ENCODE measurements at regions not wholly inside any gene's neighbourhood (a gene's known extent, or its start where the extent isn't known, plus 50 kb on each side); places are given as distances from the start of the nearest gene placed in this dataset.

DNA sequence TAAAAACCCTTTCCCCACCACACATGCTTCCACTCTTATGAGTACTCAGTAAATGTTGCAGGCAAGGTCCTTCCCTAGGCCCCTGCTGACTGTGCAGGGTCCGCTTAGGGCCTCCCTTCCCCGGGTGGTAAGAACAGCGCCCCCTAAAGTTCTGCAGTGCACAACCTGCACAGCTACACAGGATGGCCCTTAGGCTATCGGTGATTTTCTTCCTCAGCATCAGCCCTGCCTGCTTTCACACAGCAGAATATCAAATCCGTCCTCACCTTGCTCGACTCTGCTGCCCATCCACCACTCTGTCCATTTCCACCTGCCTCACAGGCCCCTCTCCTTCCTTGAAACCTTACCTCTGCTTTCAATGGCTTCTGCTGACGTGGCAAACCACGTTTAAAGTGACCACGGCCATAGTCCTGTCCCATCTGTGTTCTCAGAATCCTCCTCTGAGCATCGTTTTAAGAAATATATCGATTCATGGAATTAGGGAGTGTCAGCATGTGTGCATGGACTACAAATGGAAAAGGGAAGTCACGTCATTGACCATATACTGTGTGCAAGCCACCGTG is 51.4 kb upstream of the TMEM132E start:
- no peaks in the 10 kb centered on the region for H3K27me3 ChIP-seq (ENCODE audit: control insufficient read depth in 2 of 2, insufficient read depth in 2 of 2, low read length in 2 of 2)
- H3K9me3 ChIP-seq (ENCODE audit: control insufficient read depth in 2 of 3, low read length in 3 of 3): no peaks in the 10 kb centered on the region
- peaks cover 0 to 3% (median 0%) of the 10 kb centered on the region in 11 donors for H3K9me3 Mint-ChIP-seq
- DNase-seq (no peak), ATAC-seq (no peak)
- ChIA-PET CTCF (no interaction called here), POLR2A (no interaction called here)
- H3K4me3 Mint-ChIP-seq: no peak overlapping the region
- H3K4me3 ChIP-seq (ENCODE audit: low read length): no peak overlapping the region
- peaks cover 0 to 3% (median 0%) of the 10 kb centered on the region in 7 donors for H3K4me1 Mint-ChIP-seq
- no peaks in the 10 kb centered on the region for H3K36me3 ChIP-seq (ENCODE audit: control insufficient read depth in 2 of 3, insufficient read depth in 3 of 3, low read length in 3 of 3)
- no peaks in the 10 kb centered on the region for H3K36me3 Mint-ChIP-seq
- no peaks in the 10 kb centered on the region for H3K4me1 ChIP-seq (ENCODE audit: control insufficient read depth in 2 of 2, insufficient read depth in 2 of 2, low read length in 2 of 2)
- peaks cover 28 to 48% (median 43%) of the 10 kb centered on the region in 5 donors for H3K27me3 Mint-ChIP-seq
- intact Hi-C loops (cut with micrococcal nuclease): no loop called here
- peak overlapping the region in 1 of 9 donors; percentile 13 for H3K27ac Mint-ChIP-seq
- no peak overlapping the region for H3K27ac ChIP-seq (ENCODE audit: low read depth, low read length)

DNA sequence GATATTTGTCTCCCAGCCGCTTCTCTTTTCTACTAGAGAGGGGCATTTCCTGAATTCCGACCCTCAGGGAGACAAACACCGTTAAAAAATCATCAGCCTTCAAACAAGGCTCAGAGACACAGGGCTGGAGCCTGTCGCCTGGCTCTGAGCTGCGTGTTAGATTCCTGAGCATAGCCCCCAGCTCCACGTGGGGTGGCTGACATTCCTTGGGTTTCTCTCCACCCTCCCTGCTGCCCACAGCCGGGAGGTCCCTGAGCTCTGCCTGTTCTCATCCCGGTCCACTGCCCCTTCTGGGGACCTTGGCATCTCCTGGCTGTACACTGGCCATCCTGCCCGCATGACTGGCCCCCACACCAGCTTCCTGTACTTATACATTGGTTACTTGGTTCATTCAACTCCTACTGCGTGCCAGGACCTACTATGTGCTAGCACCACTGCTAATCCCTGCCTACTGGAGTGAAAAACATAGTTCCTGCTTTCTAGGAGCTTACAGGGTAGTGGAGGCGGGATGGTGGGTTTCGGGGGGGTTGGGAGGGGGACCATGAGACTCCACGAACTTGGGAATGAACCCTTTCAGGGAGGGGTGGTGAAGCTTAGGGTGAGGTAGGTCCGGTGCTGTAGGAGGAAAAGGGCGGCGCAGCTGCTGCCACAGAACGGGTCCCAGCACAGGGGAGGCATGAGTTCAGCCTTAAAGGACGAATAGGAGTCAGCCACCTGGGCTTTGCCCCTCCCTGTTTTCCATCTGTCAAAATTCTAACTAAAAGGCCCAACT is 52.1 kb upstream of the TMEM132E start:
- Histone ChIP-seq H3K27me3 (ENCODE audit: control insufficient read depth in 2 of 2, insufficient read depth in 2 of 2, low read length in 2 of 2) (no peaks in the 10 kb centered on the region), H3K4me3 (ENCODE audit: low read length) (no peak overlapping the region), H3K9me3 (ENCODE audit: control insufficient read depth in 2 of 3, low read length in 3 of 3) (no peaks in the 10 kb centered on the region), H3K4me1 (ENCODE audit: control insufficient read depth in 2 of 2, insufficient read depth in 2 of 2, low read length in 2 of 2) (no peaks in the 10 kb centered on the region), H3K36me3 (ENCODE audit: control insufficient read depth in 2 of 3, insufficient read depth in 3 of 3, low read length in 3 of 3) (no peaks in the 10 kb centered on the region), H3K27ac (ENCODE audit: low read depth, low read length) (no peak overlapping the region)
- Mint-ChIP-seq H3K27me3 (peaks cover 23 to 45% (median 37%) of the 10 kb centered on the region in 5 donors), H3K4me1 (peaks cover 0 to 3% (median 0%) of the 10 kb centered on the region in 7 donors), H3K36me3 (no peaks in the 10 kb centered on the region), H3K9me3 (peaks cover 0 to 3% (median 0%) of the 10 kb centered on the region in 11 donors), H3K27ac (no peak overlapping the region), H3K4me3 (no peak overlapping the region)
- POLR2A ChIA-PET: no interaction called here
- intact Hi-C loops (cut with micrococcal nuclease): no loop called here
- DNase-seq (no peak), ATAC-seq (no peak)
- CTCF ChIA-PET: no interaction called here

DNA sequence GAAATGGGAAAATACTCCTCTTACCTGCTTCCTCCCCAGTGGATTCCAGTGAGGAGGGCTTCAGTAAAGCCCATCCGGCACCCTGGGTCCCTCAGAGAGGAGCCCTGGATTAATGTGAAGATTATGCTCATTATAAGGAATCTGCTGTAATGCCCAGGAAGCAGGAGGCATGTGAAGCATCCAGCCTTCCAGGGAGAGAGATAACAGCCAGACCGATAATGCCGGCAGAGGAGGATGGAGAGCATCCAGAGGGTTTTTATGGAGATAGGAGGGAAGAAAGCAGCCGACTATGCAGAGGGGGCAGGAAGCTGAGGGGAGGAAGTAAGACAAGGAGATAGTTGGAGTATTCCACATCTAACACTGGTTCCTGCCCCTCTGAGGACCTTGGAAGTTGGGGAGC is 53.7 kb upstream of the TMEM132E start:
- Mint-ChIP-seq H3K9me3 (no peaks in the 10 kb centered on the region), H3K4me1 (peaks cover 0 to 3% (median 0%) of the 10 kb centered on the region in 7 donors), H3K27ac (no peak overlapping the region), H3K36me3 (no peaks in the 10 kb centered on the region), H3K4me3 (no peak overlapping the region), H3K27me3 (peaks cover 14 to 34% (median 25%) of the 10 kb centered on the region in 5 donors)
- no peak for ATAC-seq
- no peaks in the 10 kb centered on the region for H3K4me1 ChIP-seq (ENCODE audit: control insufficient read depth in 2 of 2, insufficient read depth in 2 of 2, low read length in 2 of 2)
- no peak overlapping the region for H3K27ac ChIP-seq (ENCODE audit: low read depth, low read length)
- ChIA-PET POLR2A (no interaction called here), CTCF (no interaction called here)
- H3K27me3 ChIP-seq (ENCODE audit: control insufficient read depth in 2 of 2, insufficient read depth in 2 of 2, low read length in 2 of 2): no peaks in the 10 kb centered on the region
- H3K4me3 ChIP-seq (ENCODE audit: low read length): no peak overlapping the region
- H3K36me3 ChIP-seq (ENCODE audit: control insufficient read depth in 2 of 3, insufficient read depth in 3 of 3, low read length in 3 of 3): no peaks in the 10 kb centered on the region
- DNase-seq: no peak
- intact Hi-C loops (cut with micrococcal nuclease): no loop called here
- no peaks in the 10 kb centered on the region for H3K9me3 ChIP-seq (ENCODE audit: control insufficient read depth in 2 of 3, low read length in 3 of 3)

- H3K9me3 Mint-ChIP-seq: no peaks in the 10 kb centered on the region
- H3K4me1 Mint-ChIP-seq: no peaks in the 10 kb centered on the region
- CTCF ChIA-PET: no interaction called here
- H3K36me3 Mint-ChIP-seq: no peaks in the 10 kb centered on the region
- H3K4me3 Mint-ChIP-seq: no peak overlapping the region
- H3K4me3 ChIP-seq (ENCODE audit: low read length): no peak overlapping the region
- DNase-seq (no peak), ATAC-seq (no peak)
- POLR2A ChIA-PET: no interaction called here
- no peaks in the 10 kb centered on the region for H3K4me1 ChIP-seq (ENCODE audit: control insufficient read depth in 2 of 2, insufficient read depth in 2 of 2, low read length in 2 of 2)
- no peak overlapping the region for H3K27ac ChIP-seq (ENCODE audit: low read depth, low read length)
- H3K27ac Mint-ChIP-seq: no peak overlapping the region
- H3K27me3 ChIP-seq (ENCODE audit: control insufficient read depth in 2 of 2, insufficient read depth in 2 of 2, low read length in 2 of 2): no peaks in the 10 kb centered on the region
- H3K36me3 ChIP-seq (ENCODE audit: control insufficient read depth in 2 of 3, insufficient read depth in 3 of 3, low read length in 3 of 3): no peaks in the 10 kb centered on the region
- H3K9me3 ChIP-seq (ENCODE audit: control insufficient read depth in 2 of 3, low read length in 3 of 3): no peaks in the 10 kb centered on the region
- intact Hi-C loops (cut with micrococcal nuclease): no loop called here
- H3K27me3 Mint-ChIP-seq: peaks cover 0 to 13% (median 2%) of the 10 kb centered on the region in 5 donors
These were observed 57.4 kb upstream of the TMEM132E start for GRCh38 chr17:34521955-34522354.

DNA sequence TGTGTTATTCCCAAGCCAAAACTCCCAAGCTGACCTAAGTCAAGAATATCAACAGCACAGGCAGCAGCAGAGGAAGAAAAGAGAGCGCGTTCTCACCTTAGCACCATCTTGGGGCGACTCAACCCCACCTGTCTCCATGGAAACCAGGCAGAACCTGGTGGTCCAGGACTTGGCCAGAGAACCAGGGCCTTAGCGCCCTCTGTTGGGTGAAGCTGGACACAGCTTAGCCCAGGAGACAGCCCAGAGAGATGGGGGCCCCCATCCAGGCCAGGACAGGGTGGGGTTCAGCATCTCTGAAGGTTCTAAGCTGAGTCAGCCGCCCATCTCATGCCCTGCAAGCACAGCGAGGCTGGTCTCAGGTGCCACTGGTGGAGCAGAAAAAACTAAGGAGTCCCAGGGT is 60.1 kb upstream of the TMEM132E start:
- no peaks in the 10 kb centered on the region for H3K9me3 Mint-ChIP-seq
- POLR2A ChIA-PET: no interaction called here
- Histone ChIP-seq H3K4me1 (ENCODE audit: control insufficient read depth in 2 of 2, insufficient read depth in 2 of 2, low read length in 2 of 2) (no peaks in the 10 kb centered on the region), H3K9me3 (ENCODE audit: control insufficient read depth in 2 of 3, low read length in 3 of 3) (no peaks in the 10 kb centered on the region), H3K4me3 (ENCODE audit: low read length) (no peak overlapping the region), H3K36me3 (ENCODE audit: control insufficient read depth in 2 of 3, insufficient read depth in 3 of 3, low read length in 3 of 3) (no peaks in the 10 kb centered on the region), H3K27me3 (ENCODE audit: control insufficient read depth in 2 of 2, insufficient read depth in 2 of 2, low read length in 2 of 2) (no peaks in the 10 kb centered on the region), H3K27ac (ENCODE audit: low read depth, low read length) (no peak overlapping the region)
- ATAC-seq (no peak), DNase-seq (no peak)
- H3K4me1 Mint-ChIP-seq: no peaks in the 10 kb centered on the region
- no peaks in the 10 kb centered on the region for H3K36me3 Mint-ChIP-seq
- H3K27me3 Mint-ChIP-seq: peaks cover 7 to 18% (median 15%) of the 10 kb centered on the region in 5 donors
- intact Hi-C loops (cut with micrococcal nuclease): loop anchor here (5.0 to 10.0 kb wide), 2 partner anchors 84 to 97 kb away; no protein-coding TSS in a partner anchor
- no peak overlapping the region for H3K27ac Mint-ChIP-seq
- CTCF ChIA-PET: no interaction called here
- no peak overlapping the region for H3K4me3 Mint-ChIP-seq

GRCh38 chr17:34517406-34517805 is 62.0 kb upstream of the TMEM132E start:
- DNase-seq (no peak), ATAC-seq (no peak)
- H3K27me3 Mint-ChIP-seq: peaks cover 9 to 23% (median 16%) of the 10 kb centered on the region in 5 donors
- Histone ChIP-seq H3K36me3 (ENCODE audit: control insufficient read depth in 2 of 3, insufficient read depth in 3 of 3, low read length in 3 of 3) (no peaks in the 10 kb centered on the region), H3K4me1 (ENCODE audit: control insufficient read depth in 2 of 2, insufficient read depth in 2 of 2, low read length in 2 of 2) (no peaks in the 10 kb centered on the region), H3K27ac (ENCODE audit: low read depth, low read length) (no peak overlapping the region), H3K4me3 (ENCODE audit: low read length) (no peak overlapping the region), H3K9me3 (ENCODE audit: control insufficient read depth in 2 of 3, low read length in 3 of 3) (no peaks in the 10 kb centered on the region), H3K27me3 (ENCODE audit: control insufficient read depth in 2 of 2, insufficient read depth in 2 of 2, low read length in 2 of 2) (no peaks in the 10 kb centered on the region)
- H3K9me3 Mint-ChIP-seq: no peaks in the 10 kb centered on the region
- no peaks in the 10 kb centered on the region for H3K4me1 Mint-ChIP-seq
- POLR2A ChIA-PET: no interaction called here
- H3K27ac Mint-ChIP-seq: no peak overlapping the region
- no peak overlapping the region for H3K4me3 Mint-ChIP-seq
- H3K36me3 Mint-ChIP-seq: no peaks in the 10 kb centered on the region
- CTCF ChIA-PET: interaction anchor here (0.6 kb wide), 1 partner anchor 72 kb away, joined by 3 read pairs; no protein-coding TSS in a partner anchor
- intact Hi-C loops (cut with micrococcal nuclease): loop anchor here (5.0 to 10.0 kb wide), 2 partner anchors 83 to 95 kb away; no protein-coding TSS in a partner anchor

DNA sequence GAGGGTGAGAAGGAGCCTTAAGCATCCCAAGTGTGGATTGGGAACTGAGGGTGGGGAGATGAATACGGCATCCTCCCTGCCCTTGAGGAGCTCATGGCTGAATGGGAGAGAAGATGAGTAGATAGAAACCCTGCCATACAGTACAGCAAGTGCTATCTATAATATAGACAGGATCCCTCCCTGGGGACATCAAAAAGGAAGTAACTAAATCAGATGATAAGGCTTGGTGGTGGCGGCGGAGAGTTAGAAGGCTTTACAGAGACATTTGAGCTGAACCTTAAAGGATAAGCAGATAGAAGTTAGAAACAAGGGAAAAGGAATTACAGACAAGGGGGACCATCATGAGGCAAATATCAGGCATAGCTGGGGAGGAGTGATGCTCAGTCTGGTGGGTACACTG is 67.5 kb upstream of the TMEM132E start:
- ATAC-seq (no peak), DNase-seq (no peak)
- Histone ChIP-seq H3K4me1 (ENCODE audit: control insufficient read depth in 2 of 2, insufficient read depth in 2 of 2, low read length in 2 of 2) (no peaks in the 10 kb centered on the region), H3K9me3 (ENCODE audit: control insufficient read depth in 2 of 3, low read length in 3 of 3) (no peaks in the 10 kb centered on the region), H3K4me3 (ENCODE audit: low read length) (no peak overlapping the region), H3K36me3 (ENCODE audit: control insufficient read depth in 2 of 3, insufficient read depth in 3 of 3, low read length in 3 of 3) (no peaks in the 10 kb centered on the region), H3K27ac (ENCODE audit: low read depth, low read length) (no peak overlapping the region), H3K27me3 (ENCODE audit: control insufficient read depth in 2 of 2, insufficient read depth in 2 of 2, low read length in 2 of 2) (no peaks in the 10 kb centered on the region)
- Mint-ChIP-seq H3K9me3 (peaks cover 0 to 2% (median 0%) of the 10 kb centered on the region in 11 donors), H3K27me3 (peaks cover 9 to 57% (median 39%) of the 10 kb centered on the region in 5 donors), H3K27ac (no peak overlapping the region), H3K4me3 (no peak overlapping the region), H3K36me3 (no peaks in the 10 kb centered on the region), H3K4me1 (no peaks in the 10 kb centered on the region)
- intact Hi-C loops (cut with micrococcal nuclease): loop anchor here in 1 of 2 donors (10.0 kb wide), 1 partner anchor 77 kb away; no protein-coding TSS in a partner anchor
- POLR2A ChIA-PET: no interaction called here
- CTCF ChIA-PET: no interaction called here

All from naive thymus-derived CD4-positive, alpha-beta T cell (primary cell).